Activated CD4-positive, alpha-beta T cell treated with anti-CD3 and anti-CD28 coated beads, Interleukin-2, Interleukin-6, amounts not matched to agents 100 ng/mL and 50 ng/mL, durations not matched to agents 16 hours and 8 hours (primary cell): ENCODE measurements at regions not wholly inside any gene's neighbourhood (a gene's known extent, or its start where the extent isn't known, plus 50 kb on each side); places are given as distances from the start of the nearest gene placed in this dataset.
A peak's percentile ranks its signal among the peaks of the same experiment; 100 is the strongest.
"Not testable (repeated sequence)": the region's sequence is repeated elsewhere in the genome, so short reads cannot be mapped to it uniquely, and the experiment has no call there.

Experiments used
- DNase-seq: peaks from one replicate; pipeline ENCODE4 v3.0.0-alpha.2; 2020

DNA sequence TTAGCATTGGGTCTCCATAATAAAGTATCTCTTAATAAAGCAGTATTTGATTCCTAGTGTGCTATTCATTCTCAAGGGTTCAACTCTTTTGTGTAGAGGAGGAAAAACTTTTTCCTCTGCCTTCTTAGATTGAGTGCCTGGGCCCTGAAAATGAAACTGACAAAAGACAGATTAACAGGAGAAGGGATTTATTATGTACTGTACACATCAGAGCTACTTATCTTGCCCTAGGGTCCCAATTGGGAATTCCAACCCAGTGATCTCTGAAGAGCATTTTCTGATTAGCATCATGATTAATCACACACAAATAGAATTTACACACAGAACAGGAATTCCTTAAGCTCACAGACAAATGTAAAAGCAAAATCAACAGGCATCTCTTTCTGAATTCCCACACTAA lies 128.9 kb downstream of the CD164 start:
- no peak for DNase-seq

DNA sequence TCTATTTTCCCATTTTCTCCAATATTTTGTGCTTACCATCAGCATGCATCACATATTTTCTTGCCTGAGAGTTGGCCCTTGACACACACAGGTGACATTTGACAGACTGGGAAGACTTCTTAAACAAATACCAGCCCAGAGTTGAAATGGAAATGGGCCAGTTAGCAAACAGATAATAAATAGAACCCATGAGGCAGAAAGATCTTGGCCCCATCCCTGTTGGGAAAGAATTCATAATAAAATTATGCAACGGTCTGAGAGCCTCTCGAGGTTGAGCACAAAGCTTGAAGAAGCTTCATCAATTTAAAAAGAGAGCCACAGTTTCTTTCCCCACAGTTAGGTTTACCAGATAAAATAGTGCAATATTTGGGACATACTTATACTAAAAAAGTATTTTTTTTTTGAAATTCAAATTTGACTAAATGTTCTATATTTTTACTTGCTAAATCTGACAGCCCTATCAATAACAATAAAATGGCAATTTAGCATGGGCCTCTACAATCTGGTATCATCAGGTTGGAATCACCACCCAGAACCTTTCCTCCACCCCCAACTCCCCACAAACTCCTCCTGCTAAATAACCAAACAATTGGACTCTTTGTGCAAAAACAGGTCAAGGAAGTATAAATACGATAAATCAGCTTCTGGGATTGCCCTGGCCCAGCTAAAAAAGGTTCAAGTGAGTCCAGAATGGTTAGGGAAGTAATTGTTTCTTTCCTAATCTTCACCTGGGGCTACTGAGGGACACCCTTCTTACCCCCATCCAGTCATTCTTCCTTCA lies 129.8 kb downstream of the CD164 start:
- DNase-seq, result no peak

DNA sequence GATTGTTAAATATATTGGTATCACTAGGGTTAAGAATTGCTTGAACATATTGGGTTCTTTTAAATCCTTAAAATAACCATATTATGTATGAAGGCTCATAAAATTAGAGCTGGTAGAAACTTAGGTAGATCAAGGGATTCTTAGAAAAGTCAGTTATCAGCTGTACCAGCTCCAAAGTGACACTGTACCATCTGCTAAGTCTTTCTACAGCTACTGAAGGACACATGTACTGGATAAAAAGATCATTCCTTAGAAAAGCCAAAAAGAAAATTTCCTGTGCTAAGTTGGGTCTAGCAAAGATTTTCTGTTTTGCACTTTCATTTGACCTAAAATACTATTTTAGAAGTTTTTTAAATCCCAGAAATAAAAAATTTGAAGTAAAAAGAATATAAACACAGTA lies 130.4 kb downstream of the CD164 start:
- no peak for DNase-seq

DNA sequence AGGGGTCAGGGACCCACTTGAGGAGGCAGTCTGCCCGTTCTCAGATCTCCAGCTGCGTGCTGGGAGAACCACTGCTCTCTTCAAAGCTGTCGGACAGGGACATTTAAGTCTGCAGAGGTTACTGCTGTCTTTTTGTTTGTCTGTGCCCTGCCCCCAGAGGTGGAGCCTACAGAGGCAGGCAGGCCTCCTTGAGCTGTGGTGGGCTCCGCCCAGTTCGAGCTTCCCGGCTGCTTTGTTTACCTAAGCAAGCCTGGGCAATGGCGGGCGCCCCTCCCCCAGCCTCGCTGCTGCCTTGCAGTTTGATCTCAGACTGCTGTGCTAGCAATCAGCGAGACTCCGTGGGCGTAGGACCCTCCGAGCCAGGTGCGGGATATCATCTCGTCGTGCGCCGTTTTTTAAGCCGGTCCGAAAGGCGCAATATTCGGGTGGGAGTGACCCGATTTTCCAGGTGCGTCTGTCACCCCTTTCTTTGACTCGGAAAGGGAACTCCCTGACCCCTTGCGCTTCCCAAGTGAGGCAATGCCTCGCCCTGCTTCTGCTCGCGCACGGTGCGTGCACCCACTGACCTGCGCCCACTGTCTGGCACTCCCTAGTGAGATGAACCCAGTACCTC lies 131.6 kb downstream of the CD164 start:
- DNase-seq, result not testable (repeated sequence)

DNA sequence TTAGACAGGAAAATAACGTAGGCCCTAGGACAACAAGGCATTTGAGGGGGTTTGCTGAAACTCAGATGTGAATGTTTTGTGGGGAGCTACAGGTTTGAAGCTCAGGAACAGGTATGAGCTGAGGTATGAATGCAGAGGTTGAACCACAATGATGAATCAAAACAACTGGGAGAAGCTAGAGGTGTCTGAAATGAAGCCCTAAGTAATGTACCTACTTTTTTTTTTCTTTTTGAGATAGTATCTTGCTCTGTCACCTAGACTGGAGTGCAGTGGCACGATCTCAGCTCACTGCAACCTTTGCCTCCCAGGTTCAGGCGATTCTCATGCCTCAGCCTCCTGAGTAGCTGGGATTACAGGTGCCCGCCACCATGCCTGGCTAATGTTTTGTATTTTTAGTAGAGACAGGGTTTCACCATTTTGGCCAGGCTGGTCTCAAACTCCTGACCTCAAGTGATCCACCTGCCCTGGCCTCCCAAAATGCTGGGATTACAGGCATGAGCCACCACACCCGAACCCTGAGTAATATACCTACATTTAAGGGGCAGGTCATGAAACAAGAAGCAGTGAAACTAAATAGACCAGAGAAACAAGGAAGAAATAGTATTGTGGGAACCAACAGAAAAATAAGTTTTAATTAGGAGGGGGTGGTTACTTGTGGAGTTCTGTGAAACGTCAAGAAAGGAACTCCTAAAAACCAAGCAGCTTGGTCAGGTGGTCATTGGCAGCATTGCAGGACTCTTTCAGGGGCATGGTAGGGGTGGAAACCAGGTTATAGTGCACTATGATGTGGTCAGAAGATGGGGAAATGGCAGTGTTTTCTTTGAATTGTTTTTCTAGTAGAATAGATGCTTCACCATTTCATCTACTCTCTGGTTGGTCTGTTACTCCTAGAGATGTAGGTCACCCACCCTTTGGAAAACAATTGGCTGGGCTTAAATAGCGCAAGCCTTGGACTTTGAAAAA lies 138.1 kb downstream of the CD164 start:
- no peak for DNase-seq

DNA sequence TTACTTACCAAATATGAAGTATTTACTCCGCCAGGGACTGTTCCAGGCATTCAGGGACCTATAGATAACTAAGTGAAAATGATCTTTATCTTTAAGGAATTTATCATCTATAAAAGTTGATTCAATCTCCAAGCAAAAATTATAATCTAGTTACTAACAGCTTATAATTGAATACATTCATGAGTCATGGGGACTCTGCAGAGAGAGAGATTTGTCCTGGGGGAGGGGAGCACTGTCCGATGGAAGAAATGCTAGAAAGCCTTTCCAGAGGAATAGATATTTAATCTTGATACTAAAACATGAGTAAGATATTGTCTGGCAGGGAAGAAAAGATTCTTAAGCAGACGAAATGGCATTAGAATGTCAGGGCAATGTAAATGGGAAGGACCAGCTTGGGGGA lies 139.3 kb downstream of the CD164 start:
- no peak for DNase-seq

DNA sequence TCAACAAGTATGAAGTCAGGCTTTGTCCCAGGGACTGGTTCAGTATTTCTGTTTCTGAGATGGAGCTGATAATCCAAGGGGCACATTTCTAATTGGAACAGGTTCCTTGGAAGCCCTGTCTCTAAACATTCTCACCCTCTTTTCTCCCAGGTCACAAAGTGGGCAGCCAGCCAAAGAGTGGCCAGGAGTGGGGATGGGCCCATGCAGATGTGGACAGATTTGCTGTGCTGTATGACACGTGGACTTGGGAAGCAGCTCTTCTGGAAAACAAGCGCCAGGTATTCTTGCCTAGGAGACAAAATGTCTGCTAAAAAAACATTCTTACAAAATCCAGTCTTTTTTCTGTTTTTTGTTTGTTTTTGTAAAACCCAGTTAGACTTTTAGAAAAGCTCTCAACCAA lies 140.2 kb downstream of the CD164 start:
- DNase-seq, result no peak

DNA sequence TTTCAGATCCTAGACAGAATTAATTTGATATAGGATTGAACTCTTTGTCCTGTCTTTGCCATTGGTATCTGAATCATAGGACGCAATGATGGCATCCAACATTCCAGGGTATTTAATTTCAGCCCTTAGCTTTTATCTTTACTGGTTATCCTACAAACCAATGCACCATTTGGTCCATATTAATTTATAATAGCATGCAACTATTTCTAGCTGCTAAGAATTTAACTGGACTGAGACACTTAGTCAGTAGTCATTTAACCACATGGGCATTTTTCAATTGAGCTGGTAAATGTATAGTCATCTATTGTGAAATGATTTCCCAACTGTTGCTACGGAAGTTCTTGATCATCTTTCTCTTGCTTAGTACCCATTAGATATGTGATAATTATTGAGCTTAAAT lies 141.1 kb downstream of the CD164 start:
- DNase-seq, result no peak

DNA sequence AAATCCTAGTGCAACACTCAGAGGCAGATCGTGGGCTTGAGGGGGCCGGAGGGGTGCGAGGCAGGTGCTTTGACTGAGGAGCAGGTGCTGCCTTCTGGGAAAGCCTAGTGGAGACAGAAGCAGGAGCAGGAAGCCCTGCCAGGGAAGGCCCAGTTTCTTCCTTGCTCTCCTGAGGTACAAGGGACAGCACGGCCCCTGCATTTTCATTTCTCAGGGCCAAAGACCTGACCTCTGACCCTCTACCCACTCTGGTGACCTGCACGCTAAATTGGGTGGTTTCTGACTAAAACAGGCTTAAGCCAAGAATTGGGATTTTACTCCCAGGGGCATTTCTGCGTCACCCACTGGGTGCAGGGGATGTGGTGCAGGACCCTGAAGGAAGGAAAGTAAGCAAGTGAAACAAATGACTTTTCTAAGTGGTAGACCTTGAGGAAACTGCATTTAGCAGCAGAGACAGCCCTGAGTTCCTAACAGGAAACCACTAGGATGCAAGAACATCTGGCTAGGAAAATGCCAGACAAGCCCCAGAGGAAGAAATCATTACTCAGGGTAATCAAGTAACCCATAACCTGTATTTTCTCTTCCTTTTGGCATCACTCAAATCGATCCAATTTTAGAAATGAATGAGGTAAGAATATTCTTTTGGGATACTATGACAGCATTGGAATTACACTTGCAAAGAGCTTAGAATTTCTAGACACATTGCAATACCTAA lies 141.7 kb downstream of the CD164 start:
- DNase-seq, result no peak

DNA sequence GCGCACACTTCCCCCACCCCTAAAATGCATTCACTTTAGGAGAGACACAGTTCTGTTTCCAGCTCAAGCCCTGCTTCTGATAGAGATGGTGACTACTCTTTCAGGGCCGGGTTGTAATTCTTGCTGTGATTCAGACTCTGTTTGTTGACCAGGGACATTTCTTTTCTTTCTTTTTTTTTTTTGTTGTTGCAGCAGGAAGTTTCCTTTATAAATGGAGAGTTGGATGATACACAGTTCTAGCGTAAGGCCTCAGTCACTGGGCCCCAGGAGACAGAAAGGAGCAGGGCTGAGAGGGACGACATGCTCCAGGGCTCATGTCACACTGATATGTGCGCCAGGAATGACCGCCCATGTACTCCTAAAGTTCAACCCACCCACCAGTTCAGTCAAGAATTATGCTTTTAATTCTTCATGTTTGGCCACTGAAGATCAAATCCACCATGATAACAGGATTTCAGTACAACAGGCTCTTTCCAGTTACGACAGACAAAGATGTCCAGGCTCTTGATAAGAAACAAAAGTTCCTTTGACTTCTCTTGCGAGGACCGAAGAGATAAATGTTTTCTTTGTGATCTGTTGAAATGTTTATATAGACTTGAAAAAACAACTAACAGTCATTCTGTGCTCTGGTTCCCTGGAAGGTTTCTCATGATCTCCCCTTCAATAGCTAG lies 142.5 kb downstream of the CD164 start:
- DNase-seq, result no peak

DNA sequence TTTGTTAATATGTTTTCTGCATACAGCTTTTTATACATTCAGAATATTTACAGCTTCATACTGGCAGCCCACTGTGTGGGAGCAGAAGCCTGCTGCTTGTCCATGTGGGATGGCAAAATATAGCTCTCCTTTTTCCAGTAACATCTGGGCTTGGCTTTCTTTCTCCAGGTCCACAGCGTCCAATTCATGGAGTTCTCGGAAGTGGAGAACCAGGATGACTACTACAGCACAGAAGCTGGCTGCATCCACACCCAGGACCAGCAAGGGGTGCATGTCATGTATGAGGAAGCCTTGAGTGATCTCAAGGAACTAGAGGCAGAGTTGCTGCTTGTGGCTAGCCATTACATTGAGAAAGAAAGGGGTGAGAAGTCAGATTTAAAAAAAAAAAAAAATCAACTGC lies 143.1 kb downstream of the CD164 start:
- DNase-seq, result no peak

DNA sequence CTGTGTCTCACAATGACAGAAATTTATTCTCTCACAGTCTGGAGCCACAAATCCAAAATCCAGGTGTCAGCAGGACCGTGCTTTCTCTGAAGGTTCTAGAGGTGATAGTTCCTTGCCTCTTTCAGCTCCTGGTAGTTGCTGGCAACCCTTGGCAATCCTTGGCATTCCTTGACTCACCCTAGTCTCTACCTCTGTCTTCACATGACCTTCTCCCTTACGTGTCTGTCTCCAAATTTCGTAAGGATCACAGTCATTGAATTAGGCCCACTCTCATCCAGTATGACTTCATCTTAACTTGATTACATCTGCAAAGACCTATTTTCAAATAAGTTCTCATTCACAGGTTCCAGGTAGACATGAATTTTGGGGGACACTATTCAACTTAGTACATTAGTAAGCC lies 143.1 kb downstream of the CEP57L1 start:
- no peak for DNase-seq

DNA sequence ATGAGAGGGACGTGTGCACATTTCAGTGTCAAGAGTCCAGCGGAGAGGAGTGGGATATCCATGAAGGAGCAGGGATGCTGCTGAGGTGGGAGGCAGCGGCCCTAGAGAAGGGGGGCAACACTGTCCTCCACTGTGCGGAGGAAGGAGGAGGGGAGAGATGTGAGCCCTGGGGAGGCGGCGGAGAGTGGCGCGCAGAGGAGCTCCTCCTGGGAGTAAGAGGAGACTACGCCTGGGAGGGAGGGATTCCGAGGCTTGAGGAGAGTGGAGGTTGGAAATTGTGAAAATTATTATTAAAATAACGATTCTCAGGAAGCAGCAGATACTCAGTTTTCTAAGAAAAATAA lies 142.7 kb downstream of the CEP57L1 start:
- DNase-seq, result no peak

DNA sequence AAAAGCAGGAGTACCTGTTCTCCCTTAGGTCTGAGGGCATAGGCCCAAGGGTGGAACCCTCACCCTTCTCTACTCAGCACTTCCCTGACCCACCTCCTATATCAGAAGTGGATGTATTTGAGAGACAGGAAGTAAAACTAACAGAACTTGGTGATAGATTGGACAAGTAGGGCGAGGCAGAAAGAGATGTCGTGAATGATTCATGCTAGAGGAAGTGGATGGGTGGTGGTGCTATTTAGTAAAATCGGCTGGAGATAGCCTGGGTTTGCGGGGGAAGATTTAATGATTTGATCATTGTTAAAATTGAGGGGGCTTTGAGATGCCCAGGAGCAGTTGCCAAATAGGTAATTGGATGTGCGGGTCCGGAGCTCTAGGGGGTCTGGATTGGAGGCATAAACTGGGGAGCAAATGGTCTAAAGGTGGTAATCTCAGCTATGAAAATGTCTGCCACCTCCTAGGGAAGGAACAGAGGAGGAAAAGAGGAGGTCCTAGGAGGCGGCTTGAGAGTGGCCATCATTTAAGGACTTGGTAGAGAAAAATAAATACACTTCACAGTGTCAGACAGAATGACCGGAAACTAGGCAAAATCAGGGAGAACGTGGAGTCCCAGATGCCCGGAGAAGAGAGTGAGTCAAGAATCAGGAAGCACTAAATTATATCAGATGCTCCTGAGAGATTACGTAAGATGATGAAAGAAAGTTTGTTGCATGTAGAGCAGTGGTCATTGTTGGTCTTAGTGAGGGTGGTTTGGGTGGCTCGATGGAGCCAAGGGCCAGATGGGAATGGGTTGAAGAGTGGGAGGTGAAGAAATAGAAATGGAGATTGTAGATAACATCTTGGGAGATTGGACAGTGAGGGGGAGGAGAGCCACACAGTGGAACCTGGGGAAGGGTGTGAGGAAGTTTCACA lies 142.0 kb downstream of the CEP57L1 start:
- DNase-seq, result peak; percentile 27

DNA sequence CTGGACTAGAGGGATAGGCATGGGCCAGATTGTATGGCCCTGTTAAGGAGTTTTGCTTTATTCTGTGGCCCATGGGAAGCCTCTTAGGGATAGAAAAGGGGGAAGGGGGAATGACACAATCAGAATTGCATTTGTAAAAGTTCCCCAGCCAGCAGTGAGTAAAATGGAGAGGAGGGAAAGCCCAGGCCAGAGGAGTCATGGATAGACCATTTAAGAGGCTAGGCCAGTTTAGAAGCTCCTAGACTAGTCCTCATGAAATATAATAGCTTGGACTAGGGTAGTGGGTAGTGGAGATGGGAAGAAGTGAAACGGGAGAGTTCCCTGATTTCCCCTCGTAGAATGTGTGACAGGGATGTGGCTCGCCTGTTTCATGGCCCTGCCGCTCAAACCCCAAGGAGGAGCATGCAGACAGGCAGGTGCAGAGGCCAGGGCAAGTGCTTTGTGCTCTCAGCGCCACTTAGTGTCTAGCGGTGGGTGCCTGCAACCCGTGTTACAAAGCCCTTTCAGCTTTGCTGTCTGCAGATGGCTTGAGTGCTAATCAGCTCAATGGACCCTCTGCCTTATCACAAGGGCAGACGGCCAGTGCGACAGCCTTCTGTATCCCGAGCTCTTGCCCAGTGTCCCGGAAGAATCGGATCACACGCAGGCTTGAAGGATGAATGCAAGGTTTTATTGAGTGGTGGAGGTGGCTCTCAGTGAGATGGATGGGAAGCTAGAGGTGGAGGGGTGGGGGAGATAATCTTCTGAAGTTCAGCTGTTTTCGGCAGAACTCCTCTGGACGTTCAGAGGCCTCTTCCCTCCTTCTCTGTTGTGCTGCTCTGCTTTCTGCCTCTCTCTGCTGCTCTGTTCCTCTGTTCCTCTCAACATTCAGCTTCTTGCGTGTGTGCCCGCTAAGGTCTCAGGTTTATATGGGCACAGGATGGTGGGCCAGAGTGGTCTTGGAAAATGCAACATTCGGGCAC lies 141.1 kb downstream of the CEP57L1 start:
- DNase-seq, result peak; percentile 19

DNA sequence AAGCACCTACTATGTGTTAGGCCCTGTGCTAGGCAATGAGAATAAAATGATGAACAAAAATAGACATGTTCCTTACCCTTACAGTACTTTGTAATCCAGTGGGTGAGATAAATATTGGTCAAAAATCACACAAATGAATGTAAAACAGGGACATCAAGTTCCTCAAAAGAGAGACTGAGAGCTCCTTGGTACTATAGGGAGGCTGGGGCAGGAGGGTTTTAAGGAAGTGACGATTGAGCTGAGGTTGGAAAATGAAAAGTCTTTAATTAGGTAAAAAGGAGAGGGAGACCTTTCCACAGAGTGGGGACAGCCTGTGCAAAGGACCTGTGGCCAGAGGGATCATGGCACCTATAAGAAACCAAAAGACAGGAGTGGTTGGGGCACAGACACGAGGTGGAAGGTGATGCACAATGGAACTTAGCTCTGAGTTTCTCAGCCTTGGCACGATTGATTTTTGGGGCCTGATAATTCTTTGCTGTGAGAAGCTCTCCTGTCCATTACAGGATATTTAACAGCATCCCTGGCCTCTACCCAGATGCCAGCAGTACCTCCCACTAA lies 140.3 kb downstream of the CEP57L1 start:
- DNase-seq, result no peak

DNA sequence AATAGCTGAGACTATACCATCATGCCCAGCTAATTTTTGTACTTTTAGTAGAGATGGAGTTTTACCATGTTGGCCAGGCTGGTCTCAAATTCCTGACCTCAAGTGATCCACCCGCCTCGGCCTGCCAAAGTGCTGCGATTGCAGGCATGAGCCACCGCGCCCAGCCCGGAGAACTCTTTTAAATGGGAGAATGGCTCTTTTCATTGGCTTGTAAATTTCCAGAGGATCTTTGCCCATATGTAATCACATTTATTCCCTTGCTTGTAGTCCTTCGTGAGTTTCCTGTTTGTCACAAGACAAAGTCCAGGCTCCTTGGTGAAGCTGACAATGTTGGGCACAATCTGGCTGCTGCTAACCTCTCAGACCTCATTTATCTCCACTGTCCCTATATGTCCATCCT lies 135.1 kb downstream of the CEP57L1 start:
- DNase-seq, result no peak

DNA sequence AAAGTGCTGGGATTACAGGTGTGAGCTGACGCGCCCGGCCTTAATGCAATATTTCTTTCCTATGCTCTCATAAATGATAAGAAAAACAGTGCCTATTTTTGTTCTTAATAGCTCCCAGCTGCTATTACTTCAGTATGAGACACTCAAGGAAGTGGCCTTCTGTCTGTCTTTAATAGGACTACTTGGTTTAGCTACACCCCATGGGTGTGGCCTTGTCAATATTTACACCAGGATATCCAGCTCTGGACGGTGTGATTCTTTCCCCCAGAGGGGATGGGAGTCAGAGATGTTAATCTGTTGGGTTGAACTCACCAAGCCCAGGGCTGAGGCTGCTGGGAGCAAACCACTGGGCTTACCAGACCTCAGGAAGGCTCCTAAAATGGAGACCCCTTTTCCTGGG lies 134.2 kb downstream of the CEP57L1 start:
- no peak for DNase-seq

DNA sequence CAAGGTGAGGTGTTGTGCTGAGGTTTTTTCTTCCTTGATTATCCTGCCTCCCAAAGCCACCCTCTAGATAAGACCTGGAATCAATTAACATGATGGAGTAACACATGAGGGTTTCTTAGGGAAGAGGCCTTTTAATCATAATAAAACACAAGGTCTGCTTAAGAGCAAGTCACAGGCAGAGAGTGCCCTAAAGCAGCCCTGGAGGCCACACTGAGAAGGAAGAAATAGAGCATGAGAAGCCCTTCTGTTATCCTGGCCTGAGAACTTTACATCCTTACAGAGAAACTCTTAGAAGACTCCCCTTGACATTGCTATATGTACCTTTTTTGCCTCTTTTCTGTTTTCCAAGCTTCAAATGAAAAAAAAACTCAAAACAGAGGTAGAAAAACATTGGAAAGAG lies 132.3 kb downstream of the CEP57L1 start:
- no peak for DNase-seq

DNA sequence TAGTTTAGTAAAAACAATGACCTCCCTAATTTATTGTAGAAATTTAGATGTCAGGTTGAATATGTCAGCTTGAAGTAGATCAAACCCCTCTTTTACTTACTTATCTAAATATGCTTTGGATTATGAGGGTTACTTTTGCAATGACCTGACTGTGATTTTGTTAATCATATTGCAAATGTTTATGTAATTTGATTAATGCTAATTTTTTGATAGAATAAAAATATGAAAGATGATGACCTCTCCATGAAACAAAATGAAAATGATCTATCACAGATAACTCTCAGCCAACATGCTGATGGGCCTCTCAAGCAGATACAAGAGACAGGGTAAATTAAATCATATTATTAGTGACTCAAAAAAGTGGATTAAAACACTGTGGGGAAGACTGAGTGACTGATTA lies 131.0 kb downstream of the CEP57L1 start:
- no peak for DNase-seq
